ENCODE measurements at regions not wholly inside any gene's neighbourhood (a gene's known extent, or its start where the extent isn't known, plus 50 kb on each side); places are given as distances from the start of the nearest gene placed in this dataset.

DNA sequence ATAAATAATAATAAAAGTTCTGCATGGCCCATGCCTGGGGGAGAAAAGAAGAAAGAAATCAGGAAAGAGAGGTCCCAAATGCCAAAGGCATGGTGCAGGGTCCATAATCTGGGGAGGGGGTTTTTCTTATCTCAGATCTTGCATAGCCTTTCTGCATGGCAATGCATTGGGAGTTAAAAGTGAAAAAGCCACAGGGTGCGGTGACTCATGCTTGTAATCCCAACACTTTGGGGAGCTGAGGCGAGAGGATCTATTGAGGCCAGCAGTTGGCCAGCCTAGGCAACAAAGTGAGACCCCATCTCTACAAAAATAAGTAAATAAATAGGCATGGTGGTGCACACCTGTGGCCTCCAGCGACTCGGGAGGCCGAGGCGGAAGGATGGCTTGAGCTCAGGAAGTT lies 76.8 kb upstream of the GATA2 start:
- no peak for DNase-seq

DNA sequence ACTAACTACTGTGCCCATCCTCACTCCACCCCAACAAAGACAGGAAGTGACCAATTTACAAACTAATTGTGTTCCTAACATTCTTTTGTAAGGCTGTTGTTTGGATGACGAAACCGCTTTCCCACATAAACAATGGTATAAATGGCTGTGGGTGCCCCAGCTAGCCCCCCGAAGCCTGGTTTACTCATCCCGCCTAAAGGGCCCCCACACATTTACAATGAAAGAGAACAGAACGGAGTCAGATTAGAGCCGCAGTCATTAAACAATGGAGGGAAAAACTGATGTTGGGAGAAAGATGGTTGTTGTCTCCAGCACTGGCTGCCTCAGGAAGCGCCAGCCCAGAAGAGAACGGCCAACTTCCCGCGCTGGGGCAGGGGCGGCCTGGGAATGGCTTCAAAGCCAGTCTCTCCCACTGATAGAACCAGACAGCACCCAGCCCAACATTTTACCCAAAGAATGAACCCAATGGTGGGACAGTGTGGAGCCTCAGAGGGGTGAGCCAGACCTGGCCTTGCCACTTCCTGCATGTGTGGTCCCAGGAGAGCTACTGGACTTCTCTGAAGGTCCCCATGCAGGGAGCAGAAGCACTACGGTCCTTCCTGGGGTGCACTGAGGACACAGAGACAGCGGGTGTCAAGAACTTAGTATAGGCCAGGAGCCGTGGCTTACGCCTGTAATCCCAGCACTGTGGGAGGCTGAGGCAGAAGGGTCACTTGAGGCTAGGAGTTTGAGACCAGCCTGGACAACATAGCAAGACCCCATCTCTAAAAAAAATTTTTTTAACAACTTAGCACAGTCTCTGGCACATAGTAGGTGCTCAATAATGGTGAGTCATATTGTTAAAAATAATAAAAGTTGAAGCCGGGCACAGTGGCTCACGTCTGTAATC lies 75.8 kb upstream of the GATA2 start:
- DNase-seq = no peak

DNA sequence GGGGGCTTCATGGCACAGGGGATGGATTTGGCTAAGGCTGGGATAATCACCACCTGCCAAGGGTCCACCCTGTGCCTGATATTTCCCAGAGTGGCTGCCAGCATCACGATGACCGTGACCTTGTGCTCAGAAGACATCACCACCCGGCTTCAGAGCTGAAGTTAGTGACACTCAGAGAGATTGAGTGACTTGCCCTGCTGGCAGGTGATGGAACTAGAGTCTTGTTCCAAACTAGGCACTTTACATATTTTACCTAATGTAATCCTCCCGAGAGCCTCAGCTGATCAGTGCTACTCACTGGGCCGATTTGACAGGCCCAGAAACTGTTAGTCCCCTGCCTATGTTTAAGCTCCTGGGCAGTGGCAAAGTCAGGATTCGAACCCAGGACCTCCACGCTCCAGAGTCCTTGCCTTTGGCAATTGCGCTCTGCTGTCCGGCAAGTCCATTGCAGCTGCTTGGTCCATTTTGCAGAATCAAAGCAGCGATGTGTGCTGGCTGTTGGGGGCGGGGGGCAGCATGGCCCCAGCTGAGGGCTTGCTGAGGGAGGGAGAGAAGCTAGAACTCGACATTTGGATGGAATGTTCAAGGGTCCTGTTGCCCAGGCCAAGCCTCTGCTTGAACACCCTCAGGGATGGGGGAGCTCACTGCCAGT lies 74.8 kb upstream of the GATA2 start:
- DNase-seq = no peak

GRCh38 chr3:128567141-128567540 lies 74.1 kb upstream of the GATA2 start:
- DNase-seq = no peak

GRCh38 chr3:128563439-128563838 lies 70.4 kb upstream of the GATA2 start:
- DNase-seq = no peak

DNA sequence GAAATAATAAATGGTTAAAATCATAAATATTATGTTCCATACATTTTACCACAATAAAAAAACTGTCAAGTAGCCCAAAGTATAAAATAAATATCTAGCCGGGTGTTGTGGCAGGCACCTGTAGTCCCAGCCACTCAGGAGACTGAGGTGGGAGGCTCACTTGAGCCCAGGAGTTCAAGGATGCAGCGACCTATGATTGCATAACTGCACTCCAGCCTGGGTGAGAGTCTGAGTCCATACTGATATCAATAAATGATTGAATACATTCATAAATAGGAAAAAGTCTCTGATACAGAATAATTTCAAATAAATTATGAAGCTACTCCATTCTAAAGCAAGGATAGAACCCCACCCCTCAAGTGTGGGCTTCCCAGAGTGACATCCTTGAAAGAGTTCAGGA lies 68.5 kb upstream of the GATA2 start:
- no peak for DNase-seq

- no peak for DNase-seq
Measured at GRCh38 chr3:128560768-128561167, 67.8 kb upstream of the GATA2 start.

DNA sequence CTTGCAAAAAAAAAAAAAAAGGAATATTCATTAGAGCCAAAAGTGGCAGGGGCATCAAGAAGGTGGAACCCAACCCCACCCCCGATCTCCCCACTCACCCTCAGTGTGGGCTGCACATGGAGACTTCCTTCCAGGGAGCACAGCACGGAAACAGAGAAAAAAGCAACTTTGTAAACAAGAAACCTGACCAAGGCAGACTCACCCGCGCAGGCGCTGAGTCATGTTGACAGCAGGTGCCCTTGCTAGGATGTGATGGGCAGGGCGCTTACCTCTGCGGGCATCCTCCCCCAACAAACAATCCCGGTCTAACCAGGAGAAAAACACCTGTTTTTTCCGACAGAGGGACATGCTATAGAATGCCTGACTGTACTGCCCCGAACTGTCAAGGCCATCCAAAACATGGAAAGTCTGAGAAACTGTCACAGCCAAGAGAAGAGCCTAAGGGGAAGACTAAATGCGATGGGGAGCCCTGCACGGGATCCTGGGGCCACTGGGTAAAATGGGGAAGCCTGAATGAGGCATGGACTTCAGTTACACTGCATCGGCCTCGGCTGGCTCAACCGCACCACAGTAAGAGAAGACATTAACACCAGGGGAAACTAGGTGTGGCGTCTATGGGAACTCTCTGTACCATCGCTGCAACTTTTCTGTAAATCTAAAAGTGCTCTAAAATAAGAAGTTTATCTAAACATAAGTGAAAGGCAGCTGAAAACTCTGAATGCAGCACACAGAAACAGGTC lies 66.7 kb upstream of the GATA2 start:
- DNase-seq = no peak

GRCh38 chr3:128557531-128558280 lies 64.7 kb upstream of the GATA2 start:
- no peak for DNase-seq

- DNase-seq = peak; percentile 50
Measured at GRCh38 chr3:128556907-128557306, 63.9 kb upstream of the GATA2 start.

DNA sequence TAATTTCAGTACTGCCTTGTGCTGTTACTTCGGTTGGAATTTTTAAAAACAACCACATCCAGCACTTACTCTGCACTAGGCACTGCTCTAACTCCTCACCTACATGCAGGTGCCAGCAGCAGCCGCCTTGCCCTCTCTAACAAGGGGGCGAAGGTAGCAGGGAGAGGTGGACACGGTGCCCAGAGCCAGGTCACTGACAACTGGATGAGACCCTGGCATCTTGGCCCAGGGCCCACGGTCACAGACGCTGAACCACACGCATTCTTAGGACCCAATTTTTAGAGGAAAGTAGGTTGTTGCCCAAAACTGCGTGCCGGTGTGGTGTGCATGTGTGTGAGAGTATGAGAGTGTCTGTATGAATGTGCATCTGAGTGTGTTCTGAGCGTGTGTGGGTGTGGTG lies 63.4 kb upstream of the GATA2 start:
- DNase-seq = no peak

GRCh38 chr3:128555841-128556240 lies 62.8 kb upstream of the GATA2 start:
- no peak for DNase-seq

- peak; percentile 56 for DNase-seq
Measured at GRCh38 chr3:128555098-128555825, 62.3 kb upstream of the GATA2 start.

DNA sequence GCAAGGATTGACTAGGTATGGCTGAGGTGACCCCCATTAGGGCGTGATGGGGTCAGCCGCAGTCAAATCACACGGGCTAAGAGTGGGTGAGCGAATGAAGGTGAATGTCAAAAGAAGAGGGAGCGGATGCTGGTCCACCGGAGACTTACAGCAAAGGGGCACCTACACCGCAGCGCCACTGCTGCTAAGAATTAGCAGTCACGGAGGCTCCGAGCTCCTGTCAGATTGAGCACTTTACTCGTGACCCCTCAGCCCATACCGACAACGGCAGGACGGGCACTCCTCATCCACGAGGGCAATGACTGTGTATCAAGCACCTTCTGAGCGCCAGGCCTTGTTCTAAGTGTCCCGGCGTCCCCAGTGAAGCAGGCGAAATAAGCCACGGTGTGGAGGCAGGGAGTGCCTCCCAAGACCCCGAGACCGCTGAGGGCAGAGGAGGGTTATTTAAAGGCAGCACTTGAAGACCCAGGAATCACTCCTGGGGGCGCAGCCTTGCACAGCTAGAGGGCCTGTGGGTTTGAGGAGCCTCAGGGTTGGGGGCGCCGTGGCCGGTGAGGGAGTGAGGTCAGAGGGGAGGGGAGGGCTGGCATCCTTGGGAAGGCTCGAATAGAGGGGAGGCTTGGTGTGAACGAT lies 61.6 kb upstream of the GATA2 start:
- no peak for DNase-seq

DNA sequence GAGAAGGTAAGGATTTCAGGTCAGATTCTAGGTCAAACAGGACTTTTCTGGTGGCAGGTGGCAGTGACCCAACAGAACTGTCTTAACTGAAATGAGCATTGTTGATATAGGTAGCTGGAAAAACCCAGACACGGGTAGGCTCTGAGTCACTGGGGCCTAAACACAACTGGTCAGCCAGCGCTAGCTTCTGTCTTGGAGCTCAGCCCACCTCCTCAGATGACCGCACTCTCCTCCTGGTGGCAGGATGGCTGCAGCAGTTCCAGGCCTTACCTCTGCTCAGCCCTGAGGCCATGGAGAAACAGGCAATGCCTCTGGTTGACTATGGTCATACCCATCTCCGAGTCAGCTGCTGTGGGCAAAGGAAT lies 61.1 kb upstream of the GATA2 start:
- no peak for DNase-seq

- DNase-seq = no peak
Measured at GRCh38 chr3:128553560-128553959, 60.6 kb upstream of the GATA2 start.

- DNase-seq = no peak
Measured at GRCh38 chr3:128551867-128552266, 58.9 kb upstream of the GATA2 start.

DNA sequence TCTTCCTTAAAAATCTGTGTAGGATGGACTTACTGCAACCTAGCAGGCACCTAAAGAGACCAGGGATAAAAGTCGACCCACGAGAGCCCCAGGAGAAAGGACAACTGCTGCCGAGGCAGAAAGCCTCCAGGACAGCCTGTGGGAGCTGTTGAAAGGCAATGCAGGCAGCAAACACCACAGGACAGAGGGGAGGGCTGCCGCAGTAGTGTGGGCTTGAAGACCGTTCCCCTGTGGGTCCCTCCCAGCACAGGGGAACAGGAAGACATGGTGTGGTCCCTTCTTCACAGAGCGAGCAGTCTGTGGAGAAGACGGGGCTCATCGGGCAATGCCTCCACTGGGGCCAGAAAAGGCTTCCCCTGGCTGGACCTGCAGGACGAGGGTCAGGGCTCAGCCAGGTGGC lies 58.5 kb upstream of the GATA2 start:
- DNase-seq = no peak

DNA sequence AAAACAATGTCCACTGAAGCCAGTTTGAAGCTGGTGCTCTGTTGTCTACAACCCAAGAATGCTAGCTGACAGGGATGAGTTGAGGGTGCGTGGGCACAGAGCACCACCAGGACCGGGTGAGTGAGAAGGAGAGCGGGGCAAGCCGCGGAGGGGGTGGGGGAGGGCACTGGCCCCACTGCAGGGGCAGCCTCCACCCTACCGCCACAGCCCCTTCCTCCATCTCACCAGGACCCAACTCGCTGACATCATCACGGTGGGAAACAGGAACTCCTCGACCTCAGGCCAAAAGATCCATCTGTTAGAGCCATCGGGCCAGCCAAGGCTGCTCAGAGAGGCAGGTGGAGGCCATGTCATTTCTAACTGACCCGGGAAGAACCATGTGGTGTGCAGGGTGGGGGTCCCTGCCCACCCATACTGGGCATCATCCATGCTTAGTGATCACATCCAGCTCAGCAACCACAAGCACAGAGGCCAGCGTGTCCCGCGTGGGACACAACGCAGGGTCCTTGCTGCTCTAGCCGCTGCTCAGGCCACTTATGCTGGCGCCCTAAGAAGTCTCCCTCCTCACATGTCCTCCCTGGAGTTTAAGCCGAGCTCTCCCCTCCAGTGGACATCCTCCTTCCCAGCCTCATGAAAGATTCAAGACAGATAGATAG lies 57.6 kb upstream of the GATA2 start:
- DNase-seq = no peak

DNA sequence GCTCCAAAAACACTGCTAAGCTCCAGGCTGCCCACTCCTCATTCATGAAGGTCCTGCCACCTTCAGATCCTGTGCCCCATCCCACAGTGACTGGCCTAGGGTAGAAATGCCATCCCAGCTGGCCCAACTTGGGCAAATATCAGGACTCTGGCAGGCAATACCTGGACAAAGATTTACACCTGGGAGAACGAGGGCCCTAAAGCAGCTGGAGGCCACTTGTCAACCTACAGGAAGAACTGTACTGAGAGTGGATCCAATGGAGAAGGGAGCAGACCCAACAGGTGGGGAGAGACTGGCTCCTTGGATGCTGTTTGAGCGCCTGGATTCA lies 57.1 kb upstream of the GATA2 start:
- no peak for DNase-seq

- peak; percentile 46 for DNase-seq
Measured at GRCh38 chr3:128549283-128550112, 56.5 kb upstream of the GATA2 start.

Measured in hematopoietic multipotent progenitor cell treated with erythropoietin and hydrocortisone succinate and interleukin-3 and kit ligand, for 4 days (in vitro differentiated cells).